GM13977 (cell line): ENCODE measurements at regions not wholly inside any gene's neighbourhood (a gene's known extent, or its start where the extent isn't known, plus 50 kb on each side); places are given as distances from the start of the nearest gene placed in this dataset.

Experiments
- DNase-seq: peaks from one replicate; pipeline ENCODE4 v3.0.0; 2012; ENCODE audit warnings: low spot score
- CTCF ChIP-seq: IDR thresholded peaks from 2 replicates; pipeline ENCODE4 v1.5.1; 2012; ENCODE audit warnings: mild to moderate bottlenecking, control low read depth; ENCODE audit not compliant: insufficient read depth; ENCODE audit errors: extremely low read depth, missing control alignments
- in situ Hi-C: fragments of 300-500 bp; cut with MboI; formaldehyde crosslinking; loops from one replicate; pipeline ENCODE4 v1.12.0; 2022; ENCODE audit warnings: low sequenced_read_pairs, low pct_unique_long_range_greater_than_20kb, mixed read lengths, inconsistent platforms; ENCODE audit not compliant: unreplicated experiment

- DNase-seq: no peak
- TF ChIP-seq CTCF: no peak
- in situ Hi-C loops: no loop called here
Observed at GRCh38 chr18:67692811-67693210, 176.3 kb upstream of the DSEL start.

- DNase-seq: no peak
- TF ChIP-seq CTCF: no peak
- in situ Hi-C loops: no loop called here
Observed at GRCh38 chr18:67682516-67682915, 166.0 kb upstream of the DSEL start.

GRCh38 chr18:67677489-67677888, 161.0 kb upstream of the DSEL start:
- no peak for TF ChIP-seq CTCF
- in situ Hi-C loops: no loop called here
- DNase-seq: no peak

GRCh38 chr18:67672716-67673115, 156.2 kb upstream of the DSEL start:
- no peak for DNase-seq
- in situ Hi-C loops: no loop called here
- TF ChIP-seq CTCF: no peak

- no peak for DNase-seq
- in situ Hi-C loops: no loop called here
- TF ChIP-seq CTCF: no peak
Observed at GRCh38 chr18:67672155-67672554, 155.6 kb upstream of the DSEL start.

- in situ Hi-C loops: no loop called here
- no peak for TF ChIP-seq CTCF
- DNase-seq: no peak
Observed at GRCh38 chr18:67670024-67670543, 153.6 kb upstream of the DSEL start.

GRCh38 chr18:67665266-67665665, 148.7 kb upstream of the DSEL start:
- no peak for TF ChIP-seq CTCF
- no peak for DNase-seq
- in situ Hi-C loops: no loop called here
